NCI-H1694 (cell line): ENCODE measurements at regions not wholly inside any gene's neighbourhood (a gene's known extent, or its start where the extent isn't known, plus 50 kb on each side); places are given as distances from the start of the nearest gene placed in this dataset.

Source experiments
- DNase-seq: peaks from one replicate; lab custom pipeline; 2025; lab: John Stamatoyannopoulos, UW

GRCh38 chr5:167639766-167640165, 651.7 kb upstream of the WWC1 start:
- DNase-seq: no peak

GRCh38 chr5:167642181-167642580, 649.3 kb upstream of the WWC1 start:
- no peak for DNase-seq

- no peak for DNase-seq
These were observed 648.5 kb upstream of the WWC1 start for GRCh38 chr5:167642779-167643517.

- no peak for DNase-seq
These were observed 647.7 kb upstream of the WWC1 start for GRCh38 chr5:167643631-167644280.

- DNase-seq: no peak
These were observed 646.8 kb upstream of the WWC1 start for GRCh38 chr5:167644619-167645018.

GRCh38 chr5:167649471-167649870, 642.0 kb upstream of the WWC1 start:
- DNase-seq: no peak

GRCh38 chr5:167652690-167653089, 638.8 kb upstream of the WWC1 start:
- DNase-seq: no peak

GRCh38 chr5:167653645-167654106, 637.8 kb upstream of the WWC1 start:
- no peak for DNase-seq

- DNase-seq: no peak
These were observed 634.4 kb upstream of the WWC1 start for GRCh38 chr5:167657016-167657415.

GRCh38 chr5:167658889-167659288, 632.6 kb upstream of the WWC1 start:
- no peak for DNase-seq

GRCh38 chr5:167661605-167662004, 629.8 kb upstream of the WWC1 start:
- no peak for DNase-seq

GRCh38 chr5:167664222-167664804, 627.1 kb upstream of the WWC1 start:
- DNase-seq: no peak

GRCh38 chr5:167665841-167666375, 625.5 kb upstream of the WWC1 start:
- DNase-seq: no peak

- no peak for DNase-seq
These were observed 620.3 kb upstream of the WWC1 start for GRCh38 chr5:167671176-167671575.

- no peak for DNase-seq
These were observed 617.5 kb upstream of the WWC1 start for GRCh38 chr5:167673942-167674341.

- no peak for DNase-seq
These were observed 613.0 kb upstream of the WWC1 start for GRCh38 chr5:167678481-167678880.

- DNase-seq: no peak
These were observed 607.2 kb upstream of the WWC1 start for GRCh38 chr5:167684251-167684650.

GRCh38 chr5:167688341-167689130, 602.9 kb upstream of the WWC1 start:
- peak; percentile 68 for DNase-seq

GRCh38 chr5:167694325-167695147, 596.9 kb upstream of the WWC1 start:
- DNase-seq: no peak

GRCh38 chr5:167696558-167697314, 594.7 kb upstream of the WWC1 start:
- no peak for DNase-seq

- DNase-seq: no peak
These were observed 592.0 kb upstream of the WWC1 start for GRCh38 chr5:167699432-167699831.
